ENCODE measurements at regions not wholly inside any gene's neighbourhood (a gene's known extent, or its start where the extent isn't known, plus 50 kb on each side); places are given as distances from the start of the nearest gene placed in this dataset.

DNA sequence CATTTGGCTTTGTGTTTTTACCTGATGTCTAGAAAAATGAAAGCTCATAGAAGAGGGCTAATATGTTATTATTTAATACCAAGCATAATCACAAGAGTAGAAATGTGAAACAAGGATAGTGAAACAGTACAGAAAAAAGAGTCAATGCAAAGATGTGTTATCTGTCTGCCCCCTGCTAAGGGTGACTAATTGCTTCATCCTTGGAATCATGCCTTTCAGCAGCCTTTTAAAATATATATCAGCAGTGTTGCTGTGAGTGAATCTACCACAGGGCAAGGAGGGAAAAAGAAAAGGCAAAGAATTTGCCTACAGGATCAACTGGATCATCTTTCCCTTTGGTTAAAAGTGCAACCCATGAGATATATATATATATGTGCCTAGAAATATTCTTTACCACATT lies 867.2 kb upstream of the RAG2 start:
- no peak overlapping the region for H3K4me3 ChIP-seq
- H3K27ac ChIP-seq: no peak overlapping the region
- H3K36me3 ChIP-seq (ENCODE audit: insufficient read depth in 1 of 2, low read depth in 1 of 2): no peaks in the 10 kb centered on the region
- intact Hi-C loops (cut with DNase I): no loop called here
- H3K27me3 ChIP-seq (ENCODE audit: insufficient read depth in 3 of 3, low read length in 2 of 3): no peaks in the 10 kb centered on the region
- DNase-seq (no peak), ATAC-seq (no peak)
- H3K4me1 ChIP-seq: no peaks in the 10 kb centered on the region
- TF ChIP-seq, protein P1, sequence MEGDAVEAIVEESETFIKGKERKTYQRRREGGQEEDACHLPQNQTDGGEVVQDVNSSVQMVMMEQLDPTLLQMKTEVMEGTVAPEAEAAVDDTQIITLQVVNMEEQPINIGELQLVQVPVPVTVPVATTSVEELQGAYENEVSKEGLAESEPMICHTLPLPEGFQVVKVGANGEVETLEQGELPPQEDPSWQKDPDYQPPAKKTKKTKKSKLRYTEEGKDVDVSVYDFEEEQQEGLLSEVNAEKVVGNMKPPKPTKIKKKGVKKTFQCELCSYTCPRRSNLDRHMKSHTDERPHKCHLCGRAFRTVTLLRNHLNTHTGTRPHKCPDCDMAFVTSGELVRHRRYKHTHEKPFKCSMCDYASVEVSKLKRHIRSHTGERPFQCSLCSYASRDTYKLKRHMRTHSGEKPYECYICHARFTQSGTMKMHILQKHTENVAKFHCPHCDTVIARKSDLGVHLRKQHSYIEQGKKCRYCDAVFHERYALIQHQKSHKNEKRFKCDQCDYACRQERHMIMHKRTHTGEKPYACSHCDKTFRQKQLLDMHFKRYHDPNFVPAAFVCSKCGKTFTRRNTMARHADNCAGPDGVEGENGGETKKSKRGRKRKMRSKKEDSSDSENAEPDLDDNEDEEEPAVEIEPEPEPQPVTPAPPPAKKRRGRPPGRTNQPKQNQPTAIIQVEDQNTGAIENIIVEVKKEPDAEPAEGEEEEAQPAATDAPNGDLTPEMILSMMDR (IDR thresholded peaks at IDR 0.05): no peak
- H3K9me3 ChIP-seq: no peaks in the 10 kb centered on the region

DNA sequence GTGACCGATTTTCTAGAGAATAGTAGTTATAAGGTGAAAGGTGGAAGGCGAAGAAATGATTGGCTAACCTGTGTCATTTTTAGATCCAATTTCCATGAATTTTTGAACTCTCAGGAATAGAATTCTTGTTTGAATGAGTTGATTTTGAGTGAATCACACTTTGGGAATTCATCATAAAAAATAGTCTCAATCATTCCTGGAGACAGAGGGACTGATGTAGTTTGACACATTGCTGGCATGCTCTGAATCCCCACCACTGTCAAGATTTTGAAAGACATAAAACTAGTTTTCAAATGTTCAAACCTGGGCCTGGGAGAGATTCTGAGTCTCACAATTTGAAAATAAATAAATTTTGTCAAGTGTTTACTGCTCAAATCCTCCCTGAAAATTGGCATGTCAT lies 861.4 kb upstream of the RAG2 start:
- Histone ChIP-seq H3K4me3 (no peak overlapping the region), H3K27me3 (ENCODE audit: insufficient read depth in 3 of 3, low read length in 2 of 3) (no peaks in the 10 kb centered on the region), H3K4me1 (no peaks in the 10 kb centered on the region), H3K27ac (no peak overlapping the region), H3K36me3 (ENCODE audit: insufficient read depth in 1 of 2, low read depth in 1 of 2) (no peaks in the 10 kb centered on the region), H3K9me3 (no peaks in the 10 kb centered on the region)
- no peak for ATAC-seq
- no peak for DNase-seq
- intact Hi-C loops (cut with DNase I): no loop called here
- TF ChIP-seq, protein P1 (IDR thresholded peaks at IDR 0.05): no peak
- WGBS, 3 donors: 94 to 96% (median 94%) methylated on average over 2 of the region's 2 CpGs

DNA sequence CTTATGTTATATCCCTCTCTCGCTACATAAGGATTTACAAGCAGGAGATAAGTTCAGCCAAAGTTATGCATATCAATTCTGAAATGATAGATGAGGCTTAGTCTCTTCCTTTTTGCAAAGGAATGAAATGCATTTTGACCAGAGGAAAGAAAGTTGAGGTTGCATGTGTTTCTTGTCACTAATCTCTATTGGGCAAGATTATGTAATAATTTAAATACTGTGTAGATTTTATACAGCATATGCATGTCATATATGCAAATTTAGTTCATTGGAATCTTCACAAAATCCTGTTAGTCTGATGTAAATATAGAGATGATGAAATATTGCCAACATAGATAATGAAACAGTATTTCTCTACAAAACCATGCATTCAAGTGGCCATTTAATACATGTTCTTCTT lies 858.7 kb upstream of the RAG2 start:
- Histone ChIP-seq H3K36me3 (ENCODE audit: insufficient read depth in 1 of 2, low read depth in 1 of 2) (no peaks in the 10 kb centered on the region), H3K4me3 (no peak overlapping the region), H3K9me3 (no peaks in the 10 kb centered on the region), H3K27ac (no peak overlapping the region), H3K27me3 (ENCODE audit: insufficient read depth in 3 of 3, low read length in 2 of 3) (no peaks in the 10 kb centered on the region), H3K4me1 (no peaks in the 10 kb centered on the region)
- intact Hi-C loops (cut with DNase I): no loop called here
- ATAC-seq (no peak), DNase-seq (no peak)
- WGBS, 3 donors: 84 to 93% (median 90%) methylated on average over 1 of the region's 1 CpG
- TF ChIP-seq, protein P1 (IDR thresholded peaks at IDR 0.05): no peak

DNA sequence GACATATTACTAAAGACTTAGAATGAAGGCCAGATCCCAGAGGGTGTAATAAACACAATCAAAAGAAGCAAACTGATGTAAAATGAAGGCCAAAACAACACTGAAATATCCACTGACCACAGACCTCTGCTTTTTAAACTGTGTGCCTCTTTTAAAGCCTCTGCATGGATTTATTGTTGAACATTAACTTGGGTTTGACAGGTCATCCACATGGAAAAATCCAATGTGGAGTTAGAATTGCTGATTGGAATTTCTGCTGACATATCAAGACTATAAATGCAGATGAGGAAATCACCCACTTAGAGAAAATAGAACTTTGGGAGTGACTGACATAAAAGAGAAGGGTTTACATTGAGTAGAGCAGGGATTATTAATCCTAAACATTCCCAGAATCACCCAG lies 853.9 kb upstream of the RAG2 start:
- DNase-seq (no peak), ATAC-seq (no peak)
- TF ChIP-seq, protein P1 (IDR thresholded peaks at IDR 0.05): no peak
- Histone ChIP-seq H3K36me3 (ENCODE audit: insufficient read depth in 1 of 2, low read depth in 1 of 2) (no peaks in the 10 kb centered on the region), H3K27ac (no peak overlapping the region), H3K9me3 (no peaks in the 10 kb centered on the region), H3K4me1 (no peaks in the 10 kb centered on the region), H3K4me3 (no peak overlapping the region), H3K27me3 (ENCODE audit: insufficient read depth in 3 of 3, low read length in 2 of 3) (no peaks in the 10 kb centered on the region)
- intact Hi-C loops (cut with DNase I): no loop called here

DNA sequence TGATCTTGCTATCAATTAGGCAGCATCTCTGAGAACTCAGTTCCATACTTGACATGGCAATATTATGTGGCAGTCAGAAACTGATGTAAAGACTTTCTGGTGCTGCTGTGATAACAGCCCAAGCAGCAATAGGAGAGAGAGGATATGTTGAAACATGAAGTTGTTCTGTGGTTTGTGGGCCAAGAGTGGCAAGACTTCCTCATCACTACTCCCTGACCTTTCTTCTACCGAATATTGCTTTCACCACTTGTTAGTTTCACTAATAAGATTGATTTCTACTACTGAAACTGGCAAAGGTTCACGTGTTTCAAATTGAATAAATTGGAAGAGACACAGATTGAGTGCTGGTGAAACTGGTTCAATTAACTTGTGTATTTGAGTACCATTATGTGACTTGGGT lies 852.6 kb upstream of the RAG2 start:
- Histone ChIP-seq H3K27me3 (ENCODE audit: insufficient read depth in 3 of 3, low read length in 2 of 3) (no peaks in the 10 kb centered on the region), H3K4me1 (no peaks in the 10 kb centered on the region), H3K27ac (no peak overlapping the region), H3K36me3 (ENCODE audit: insufficient read depth in 1 of 2, low read depth in 1 of 2) (no peaks in the 10 kb centered on the region), H3K4me3 (no peak overlapping the region), H3K9me3 (no peaks in the 10 kb centered on the region)
- intact Hi-C loops (cut with DNase I): no loop called here
- WGBS, 3 donors: 29 to 58% (median 34%) methylated on average over 2 of the region's 2 CpGs
- ATAC-seq: no peak
- DNase-seq: no peak
- TF ChIP-seq, protein P1 (IDR thresholded peaks at IDR 0.05): no peak

All from psoas muscle (tissue), 7 donors.